HCT116 (cell line): ENCODE measurements at regions not wholly inside any gene's neighbourhood (a gene's known extent, or its start where the extent isn't known, plus 50 kb on each side); places are given as distances from the start of the nearest gene placed in this dataset.

ENCODE experiments used
- ATAC-seq: fragments of 200-7000 bp; cut with Tn5 transposase; 2 replicates; pipeline ENCODE4 v1.9.1; 2020; ENCODE audit warnings: mild to moderate bottlenecking, moderate library complexity
- BruUV-seq: library from RNA; stranded (reverse); fragments of 400-500 nt; replicated peaks from 2 replicates; lab custom pipeline; 2021; lab: Mats Ljungman, UMichigan
- CTCF ChIA-PET: fragments of 300-600 bp; sonication (Branson Sonifier 250); formaldehyde crosslinking; loops from one replicate; lab custom pipeline; 2021; ENCODE audit warnings: antibody characterized with exemption; lab: Charles Lee
- POLR2A ChIA-PET: fragments of 300-600, 350-600 bp; sonication (Branson Sonifier 250); formaldehyde crosslinking; loops from one replicate; lab custom pipeline; 2021; ENCODE audit warnings: antibody characterized with exemption; lab: Charles Lee
- RAD21 ChIA-PET, 2 experiments: fragments of 300-600 bp; sonication (Branson Sonifier 250); formaldehyde crosslinking; loops; one replicate each; lab custom pipeline; 2023; ENCODE audit warnings: low total read pairs in 2 of 2; ENCODE audit not compliant: uncharacterized antibody in 2 of 2, unreplicated experiment in 2 of 2, low non-redundant PET in 1 of 2; lab: Charles Lee
- DNase-seq: peaks from one replicate; pipeline ENCODE4 v3.0.0-alpha.2; 2010; ENCODE audit warnings: low read depth, low spot score
- H2AFZ ChIP-seq: fragments of 200-600 bp; shearing (Covaris generic), sonication (generic); 2 replicates; pipeline ENCODE4 v1.6.1; 2017; ENCODE audit warnings: low read depth, mixed run types, mixed read lengths, antibody characterized with exemption, low read length; ENCODE audit not compliant: poor library complexity, severe bottlenecking
- H3K27ac ChIP-seq: 2 replicates; pipeline ENCODE4 v1.5.1; 2012; ENCODE audit warnings: low read depth, low read length
- H3K27me3 ChIP-seq: fragments of 200-600 bp; sonication (generic); 2 replicates; pipeline ENCODE4 v1.6.1; 2016; ENCODE audit warnings: mixed run types, low read length, mixed read lengths; ENCODE audit not compliant: insufficient read depth
- H3K36me3 ChIP-seq, 2 experiments: fragments of 200-500 bp in 1 of 2; fragments of 200-600 bp in 1 of 2; sonication (Bioruptor generic) in 1 of 2; sonication (generic) in 1 of 2; 2 replicates each; pipeline versions ENCODE4 v1.5.1 to v1.6.1; 2014 to 2016; ENCODE audit warnings: low read length in 2 of 2, inconsistent platforms in 1 of 2, mixed read lengths in 1 of 2, mixed run types in 1 of 2; ENCODE audit not compliant: insufficient read depth in 2 of 2, control insufficient read depth in 1 of 2
- H3K4me1 ChIP-seq, 2 experiments: fragments of 200-600 bp in 1 of 2; sonication (generic) in 1 of 2; 2 replicates each; pipeline versions ENCODE4 v1.5.1 to v1.6.1; 2012 to 2017; ENCODE audit warnings: low read length in 2 of 2, inconsistent platforms in 1 of 2, mild to moderate bottlenecking in 1 of 2, mixed read lengths in 1 of 2, mixed run types in 1 of 2, moderate library complexity in 1 of 2; ENCODE audit not compliant: insufficient read depth in 2 of 2, control insufficient read depth in 1 of 2
- H3K4me2 ChIP-seq: fragments of 200-600 bp; sonication (generic); 2 replicates; pipeline ENCODE4 v1.6.1; 2017; ENCODE audit warnings: mixed run types, low read length, mixed read lengths
- H3K4me3 ChIP-seq, 2 experiments: fragments of 200-600 bp in 1 of 2; sonication (generic) in 1 of 2; replicated peaks in 1 of 2; 2 replicates each; pipeline ENCODE4 v1.5.1; 2011 to 2016; ENCODE audit warnings: low read length in 2 of 2, control low read depth in 1 of 2, low read depth in 1 of 2, mild to moderate bottlenecking in 1 of 2, mixed read lengths in 1 of 2, mixed run types in 1 of 2
- H3K79me2 ChIP-seq: fragments of 200-600 bp; sonication (generic); 2 replicates; pipeline ENCODE4 v1.6.1; 2017; ENCODE audit warnings: mild to moderate bottlenecking, mixed run types, low read length, moderate library complexity, mixed read lengths; ENCODE audit not compliant: insufficient read depth
- H3K9ac ChIP-seq: fragments of 200-600 bp; sonication (generic); 2 replicates; pipeline ENCODE4 v1.6.1; 2016; ENCODE audit warnings: low read length, mixed read lengths
- H3K9me2 ChIP-seq: fragments of 200-600 bp; sonication (generic), shearing (Covaris generic); 2 replicates; pipeline ENCODE4 v1.6.1; 2017; ENCODE audit warnings: mixed run types, mild to moderate bottlenecking, moderate library complexity; ENCODE audit not compliant: insufficient read depth
- H3K9me3 ChIP-seq, 2 experiments: fragments of 200-500 bp in 1 of 2; fragments of 200-600 bp in 1 of 2; sonication (Bioruptor generic) in 1 of 2; sonication (generic) in 1 of 2; 2 replicates each; pipeline ENCODE4 v1.6.1; 2014 to 2017; ENCODE audit warnings: low read length in 2 of 2, mixed read lengths in 2 of 2, inconsistent platforms in 1 of 2, low read depth in 1 of 2, mild to moderate bottlenecking in 1 of 2, mixed run types in 1 of 2, moderate library complexity in 1 of 2; ENCODE audit not compliant: control insufficient read depth in 1 of 2, insufficient read depth in 1 of 2
- H4K20me1 ChIP-seq: fragments of 200-600 bp; sonication (generic), shearing (Covaris generic); 2 replicates; pipeline ENCODE4 v1.6.1; 2017; ENCODE audit warnings: mixed run types, mild to moderate bottlenecking, moderate library complexity; ENCODE audit not compliant: insufficient read depth
- CBX3 ChIP-seq: IDR thresholded peaks from 2 replicates; pipeline ENCODE4 v1.6.1; 2012; ENCODE audit warnings: low read depth
- EGR1 ChIP-seq: IDR thresholded peaks from 2 replicates; pipeline ENCODE4 v1.6.1; 2012; ENCODE audit warnings: low read depth
- ELF1 ChIP-seq: IDR thresholded peaks from 2 replicates; pipeline ENCODE4 v1.6.1; 2012; ENCODE audit warnings: low read depth, borderline replicate concordance
- EZH2 ChIP-seq: fragments of 200-600 bp; sonication (generic); IDR thresholded peaks from 2 replicates; pipeline ENCODE4 v1.6.1; 2017; ENCODE audit warnings: antibody characterized with exemption, mixed run types
- FOSL1 ChIP-seq: IDR thresholded peaks from 2 replicates; pipeline ENCODE4 v1.6.1; 2012; ENCODE audit warnings: low read depth
- JUND ChIP-seq: IDR thresholded peaks from 2 replicates; pipeline ENCODE4 v1.6.1; 2012
- MAX ChIP-seq: IDR thresholded peaks from 2 replicates; pipeline ENCODE4 v1.6.1; 2012
- POLR2A ChIP-seq: IDR thresholded peaks from 2 replicates; pipeline ENCODE4 v1.7.0; 2011; ENCODE audit warnings: borderline replicate concordance; ENCODE audit not compliant: insufficient read depth, insufficient read length; ENCODE audit errors: extremely low read depth
- POLR2AphosphoS5 ChIP-seq: IDR thresholded peaks from 2 replicates; pipeline ENCODE4 v1.6.1; 2011; ENCODE audit warnings: mild to moderate bottlenecking, low read depth, low read length, moderate library complexity
- REST ChIP-seq: IDR thresholded peaks from 2 replicates; pipeline ENCODE4 v1.6.1; 2012; ENCODE audit warnings: low read depth
- SIN3A ChIP-seq: IDR thresholded peaks from 2 replicates; pipeline ENCODE4 v1.6.1; 2012; ENCODE audit warnings: low read depth
- SP1 ChIP-seq: IDR thresholded peaks from 2 replicates; pipeline ENCODE4 v1.6.1; 2012; ENCODE audit warnings: low read depth
- SRF ChIP-seq: IDR thresholded peaks from 2 replicates; pipeline ENCODE4 v1.6.1; 2012; ENCODE audit warnings: low read depth
- TCF7L2 ChIP-seq: IDR thresholded peaks from 2 replicates; pipeline ENCODE4 v1.7.0; 2011; ENCODE audit warnings: borderline replicate concordance, inconsistent platforms; ENCODE audit not compliant: insufficient read depth, insufficient read length; ENCODE audit errors: extremely low read depth
- ZBTB33 ChIP-seq: IDR thresholded peaks from 2 replicates; pipeline ENCODE4 v1.6.1; 2011; ENCODE audit warnings: mild to moderate bottlenecking, low read length, moderate library complexity; ENCODE audit not compliant: insufficient replicate concordance; ENCODE audit errors: extremely low read depth
- ZFX ChIP-seq: fragments of 450-650 bp; IDR thresholded peaks from 2 replicates; pipeline ENCODE4 v1.6.1; 2017
- ZNF274 ChIP-seq: fragments of 200-500 bp; sonication (Bioruptor generic); IDR thresholded peaks from 2 replicates; pipeline ENCODE4 v1.6.1; 2014; ENCODE audit warnings: mild to moderate bottlenecking, low read depth, low read length, inconsistent platforms
- intact Hi-C: fragments of 100-400 bp; cut with micrococcal nuclease; formaldehyde crosslinking; loops from 2 replicates; pipeline ENCODE4 v1.10.0; 2022
- TF ChIP-seq, protein P1 (sequence below): IDR thresholded peaks from 2 replicates; pipeline ENCODE4 v1.6.1; 2012

GRCh38 chr3:148191966-148192365 is 505.7 kb upstream of the AGTR1 start:
- CTCF ChIA-PET: interaction anchor here (1.4 kb wide), 1 partner anchor 11 kb away, joined by 4 read pairs; no protein-coding TSS in a partner anchor
- POLR2A ChIA-PET: no interaction called here
- no peak overlapping the region for H3K9ac ChIP-seq
- H3K4me2 ChIP-seq: no peak overlapping the region
- no peaks in the 10 kb centered on the region for H4K20me1 ChIP-seq
- no peak for DNase-seq
- H2AFZ ChIP-seq: no peak overlapping the region
- H3K36me3 ChIP-seq: no peaks in the 10 kb centered on the region
- no peaks in the 10 kb centered on the region for H3K79me2 ChIP-seq
- BruUV-seq: no TSS peak
- H3K9me3 ChIP-seq: no peaks in the 10 kb centered on the region
- TF ChIP-seq SP1 (no peak), EZH2 (no peak), JUND (no peak)
- H3K27ac ChIP-seq: no peak overlapping the region
- no peak overlapping the region for H3K4me3 ChIP-seq
- no peak for ATAC-seq
- intact Hi-C loops: no loop called here
- RAD21 ChIA-PET: no interaction called here
- no peaks in the 10 kb centered on the region for H3K9me2 ChIP-seq
- no peaks in the 10 kb centered on the region for H3K27me3 ChIP-seq
- no peaks in the 10 kb centered on the region for H3K4me1 ChIP-seq

GRCh38 chr3:148197061-148197460 is 500.6 kb upstream of the AGTR1 start:
- Histone ChIP-seq H3K4me2 (no peak overlapping the region), H3K9me2 (no peaks in the 10 kb centered on the region), H3K36me3 (no peaks in the 10 kb centered on the region), H3K4me1 (no peaks in the 10 kb centered on the region), H3K27ac (no peak overlapping the region), H4K20me1 (no peaks in the 10 kb centered on the region), H3K79me2 (no peaks in the 10 kb centered on the region), H2AFZ (no peak overlapping the region), H3K27me3 (no peaks in the 10 kb centered on the region), H3K9ac (no peak overlapping the region), H3K4me3 (no peak overlapping the region), H3K9me3 (no peaks in the 10 kb centered on the region)
- no peak for DNase-seq
- ATAC-seq: no peak
- ChIA-PET CTCF (no interaction called here), POLR2A (no interaction called here), RAD21 (no interaction called here)
- intact Hi-C loops: no loop called here
- no TSS peak for BruUV-seq
- TF ChIP-seq EGR1: no peak
- TF ChIP-seq POLR2A: no peak
- TF ChIP-seq POLR2AphosphoS5: no peak
- TF ChIP-seq CBX3: no peak
- TF ChIP-seq SIN3A: no peak
- TF ChIP-seq SRF: no peak
- TF ChIP-seq REST: no peak
- TF ChIP-seq, protein P1, sequence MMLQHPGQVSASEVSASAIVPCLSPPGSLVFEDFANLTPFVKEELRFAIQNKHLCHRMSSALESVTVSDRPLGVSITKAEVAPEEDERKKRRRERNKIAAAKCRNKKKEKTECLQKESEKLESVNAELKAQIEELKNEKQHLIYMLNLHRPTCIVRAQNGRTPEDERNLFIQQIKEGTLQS: no peak
- TF ChIP-seq JUND: no peak
- no peak for TF ChIP-seq ZFX
- TF ChIP-seq FOSL1: no peak
- TF ChIP-seq ZNF274: no peak
- no peak for TF ChIP-seq ZBTB33
- no peak for TF ChIP-seq ELF1
- TF ChIP-seq MAX: no peak
- no peak for TF ChIP-seq EZH2
- TF ChIP-seq TCF7L2: no peak
